SU-DHL-6 (cell line): ENCODE measurements at regions not wholly inside any gene's neighbourhood (a gene's known extent, or its start where the extent isn't known, plus 50 kb on each side); places are given as distances from the start of the nearest gene placed in this dataset.

Source experiments
- H2AFZ ChIP-seq: fragments of 200-600 bp; sonication (generic); 2 replicates; pipeline ENCODE4 v1.6.1; 2014; ENCODE audit warnings: low read depth, mild to moderate bottlenecking, moderate library complexity, mixed read lengths, antibody characterized with exemption, low read length; ENCODE audit not compliant: severe bottlenecking
- H3F3A ChIP-seq: fragments of 200-600 bp; shearing (Covaris generic); 2 replicates; pipeline ENCODE4 v1.6.0; 2016; ENCODE audit warnings: antibody characterized with exemption, mild to moderate bottlenecking; ENCODE audit not compliant: insufficient read depth
- H3K27ac ChIP-seq: fragments of 200-600 bp; sonication (generic); 2 replicates; pipeline ENCODE4 v1.5.1; 2016; ENCODE audit warnings: low read depth, mild to moderate bottlenecking, low read length, moderate library complexity, mixed read lengths
- H3K27me3 ChIP-seq: fragments of 200-600 bp; sonication (generic), shearing (Covaris generic); 2 replicates; pipeline ENCODE4 v1.6.0; 2014; ENCODE audit warnings: mild to moderate bottlenecking, low read length
- H3K36me3 ChIP-seq: fragments of 200-600 bp; sonication (generic); 2 replicates; pipeline ENCODE4 v1.6.1; 2014; ENCODE audit warnings: mild to moderate bottlenecking, low read length, mixed read lengths
- H3K4me2 ChIP-seq: fragments of 300-600, 200-600 bp; shearing (Covaris generic), sonication (generic); 2 replicates; pipeline ENCODE4 v1.6.0; 2014; ENCODE audit warnings: low read length, low read depth, mild to moderate bottlenecking; ENCODE audit not compliant: poor library complexity, severe bottlenecking
- H3K4me3 ChIP-seq: fragments of 200-600 bp; sonication (generic); 2 replicates; pipeline ENCODE4 v1.5.1; 2014; ENCODE audit warnings: antibody characterized with exemption, low read length, mild to moderate bottlenecking, mixed read lengths; ENCODE audit not compliant: insufficient read depth, poor library complexity, severe bottlenecking
- H3K79me2 ChIP-seq: fragments of 200-600 bp; sonication (generic); 2 replicates; pipeline ENCODE4 v1.6.1; 2014; ENCODE audit warnings: mild to moderate bottlenecking, low read length, moderate library complexity; ENCODE audit not compliant: insufficient read depth
- H3K9ac ChIP-seq: fragments of 200-600 bp; sonication (generic); 2 replicates; pipeline ENCODE4 v1.7.0; 2014; ENCODE audit warnings: mild to moderate bottlenecking, low read length
- H3K9me2 ChIP-seq: fragments of 200-600 bp; sonication (generic); replicated peaks from 2 replicates; pipeline ENCODE4 v1.6.1; 2014; ENCODE audit warnings: low read length; ENCODE audit not compliant: insufficient read depth
- H3K9me3 ChIP-seq: fragments of 200-600 bp; sonication (generic); 2 replicates; pipeline ENCODE4 v1.6.1; 2014; ENCODE audit warnings: low read length, mixed read lengths; ENCODE audit not compliant: insufficient read depth
- H4K20me1 ChIP-seq: fragments of 200-600 bp; sonication (generic); 2 replicates; pipeline ENCODE4 v1.6.1; 2014; ENCODE audit warnings: low read depth, mild to moderate bottlenecking, antibody characterized with exemption, low read length, moderate library complexity, mixed read lengths
- CTCF ChIP-seq: fragments of 200-600 bp; sonication (generic); IDR thresholded peaks from one replicate; pipeline ENCODE4 v1.5.1; 2017; ENCODE audit warnings: antibody characterized with exemption, mild to moderate bottlenecking, low read length, moderate library complexity; ENCODE audit not compliant: insufficient read depth, poor library complexity, severe bottlenecking
- EZH2phosphoT487 ChIP-seq: fragments of 200-600 bp; sonication (generic), shearing (Covaris generic); conservative IDR thresholded peaks from 2 replicates; pipeline ENCODE4 v1.6.1; 2018; ENCODE audit warnings: mild to moderate bottlenecking, antibody characterized with exemption, low read length, moderate library complexity, mixed read lengths

- Histone ChIP-seq H3F3A (no peaks in the 10 kb centered on the region), H3K79me2 (no peaks in the 10 kb centered on the region), H4K20me1 (no peaks in the 10 kb centered on the region), H3K9me2 (no peaks in the 10 kb centered on the region), H3K27ac (no peak overlapping the region), H3K4me3 (no peak overlapping the region), H3K9me3 (peaks cover 2% of the 10 kb centered on the region; the same call in 1 of the 2 replicates), H3K36me3 (no peaks in the 10 kb centered on the region), H3K4me2 (no peak overlapping the region), H2AFZ (no peak overlapping the region), H3K9ac (no peak overlapping the region), H3K27me3 (no peaks in the 10 kb centered on the region)
- TF ChIP-seq CTCF (no peak), EZH2phosphoT487 (no peak)
These were observed 243.5 kb upstream of the PITRM1 start for GRCh38 chr10:3415878-3416605.

GRCh38 chr10:3415038-3415736, 242.6 kb upstream of the PITRM1 start:
- no peaks in the 10 kb centered on the region for H4K20me1 ChIP-seq
- no peak for TF ChIP-seq EZH2phosphoT487
- no peak for TF ChIP-seq CTCF
- no peak overlapping the region for H3K9ac ChIP-seq
- H3K9me3 ChIP-seq, result peaks cover 5% of the 10 kb centered on the region; the same call in 1 of the 2 replicates
- H3F3A ChIP-seq, result no peaks in the 10 kb centered on the region
- no peaks in the 10 kb centered on the region for H3K27me3 ChIP-seq
- H2AFZ ChIP-seq, result no peak overlapping the region
- H3K27ac ChIP-seq, result no peak overlapping the region
- H3K79me2 ChIP-seq, result no peaks in the 10 kb centered on the region
- no peak overlapping the region for H3K4me3 ChIP-seq
- no peaks in the 10 kb centered on the region for H3K36me3 ChIP-seq
- H3K9me2 ChIP-seq, result no peaks in the 10 kb centered on the region
- no peak overlapping the region for H3K4me2 ChIP-seq

GRCh38 chr10:3414667-3415023, 242.1 kb upstream of the PITRM1 start:
- Histone ChIP-seq H3K9me3 (peaks cover 5% of the 10 kb centered on the region; the same call in 1 of the 2 replicates), H3K4me2 (no peak overlapping the region), H3K27me3 (no peaks in the 10 kb centered on the region), H3K36me3 (no peaks in the 10 kb centered on the region), H3K9ac (no peak overlapping the region), H3F3A (no peaks in the 10 kb centered on the region), H3K27ac (no peak overlapping the region), H3K79me2 (no peaks in the 10 kb centered on the region), H3K4me3 (no peak overlapping the region), H2AFZ (no peak overlapping the region), H3K9me2 (no peaks in the 10 kb centered on the region), H4K20me1 (no peaks in the 10 kb centered on the region)
- no peak for TF ChIP-seq EZH2phosphoT487
- no peak for TF ChIP-seq CTCF
